ENCODE measurements at regions not wholly inside any gene's neighbourhood (a gene's known extent, or its start where the extent isn't known, plus 50 kb on each side); places are given as distances from the start of the nearest gene placed in this dataset.

DNA sequence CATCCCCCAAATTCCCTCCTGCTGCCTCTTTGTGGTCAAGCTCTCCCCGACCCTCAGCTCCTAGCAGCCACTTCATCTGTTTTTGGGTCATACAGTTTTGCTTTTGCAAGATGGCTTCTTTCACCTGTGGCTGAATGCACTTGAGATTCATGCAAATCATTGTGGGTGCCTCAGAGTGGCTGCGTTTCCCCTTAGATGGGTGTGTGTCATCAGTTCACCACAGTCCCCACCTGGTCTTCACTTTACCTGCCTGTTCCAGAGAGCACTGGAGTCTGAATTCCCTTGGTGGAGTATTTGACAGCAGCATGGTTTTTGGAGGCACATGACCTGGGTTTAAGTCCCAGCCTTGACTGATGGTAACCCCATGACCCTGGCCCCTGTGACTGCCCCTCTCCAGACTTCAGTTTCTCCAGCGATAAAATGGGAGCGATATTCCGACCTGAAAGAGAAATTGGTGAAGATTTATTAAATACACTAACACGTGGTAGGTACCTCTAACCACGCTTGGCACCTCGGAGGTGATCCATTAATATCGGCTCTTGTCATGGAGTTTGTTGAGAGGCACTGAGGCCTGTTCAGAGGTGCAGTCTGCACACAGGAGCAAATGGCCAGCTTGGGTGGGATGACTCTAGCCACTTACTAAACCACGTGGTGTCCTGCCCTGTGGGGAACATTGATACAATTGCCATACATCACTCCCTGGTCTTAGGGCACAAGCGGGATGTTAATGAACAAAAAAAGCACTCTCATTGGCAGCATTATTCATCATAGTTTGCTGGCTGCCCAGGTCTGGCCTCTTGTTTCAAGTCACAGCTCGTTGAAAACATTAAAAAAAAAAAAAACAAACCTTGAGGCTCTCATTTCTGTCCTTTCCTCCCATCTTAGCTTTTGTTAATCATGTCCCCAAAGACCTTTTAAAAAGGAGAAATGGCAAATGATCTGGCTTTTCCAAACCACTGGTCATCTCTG, 167.2 kb upstream of the KCNG1 start:
- Mint-ChIP-seq H3K4me1 (peaks cover 17% of the 10 kb centered on the region), H3K27me3 (ENCODE audit: low read depth) (no peaks in the 10 kb centered on the region), H3K4me3 (no peak overlapping the region)

DNA sequence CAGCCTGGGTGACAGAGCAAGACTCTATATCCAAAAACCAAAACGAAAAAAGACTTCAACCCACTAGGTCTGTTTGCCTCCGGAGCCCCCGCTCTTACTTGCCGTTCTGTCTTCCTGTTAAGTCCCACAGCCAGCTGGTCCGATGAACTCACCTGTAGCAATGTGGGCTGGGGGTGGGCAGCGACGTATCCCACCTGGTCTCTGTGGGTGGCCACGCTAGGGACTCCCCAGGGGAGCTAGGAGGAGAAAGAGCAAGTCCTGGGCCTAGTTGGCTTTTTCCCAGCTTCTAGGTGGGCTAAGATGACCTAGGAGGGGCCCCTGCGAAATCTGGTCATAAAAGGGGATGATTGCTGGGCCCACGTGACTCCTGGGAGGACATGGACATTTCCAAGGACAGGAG, 166.0 kb upstream of the KCNG1 start:
- H3K27ac Mint-ChIP-seq = peak overlapping the region; percentile 68

More for the DNA sequence above, 167.2 kb upstream of the KCNG1 start:
- TF ChIP-seq, protein P1, sequence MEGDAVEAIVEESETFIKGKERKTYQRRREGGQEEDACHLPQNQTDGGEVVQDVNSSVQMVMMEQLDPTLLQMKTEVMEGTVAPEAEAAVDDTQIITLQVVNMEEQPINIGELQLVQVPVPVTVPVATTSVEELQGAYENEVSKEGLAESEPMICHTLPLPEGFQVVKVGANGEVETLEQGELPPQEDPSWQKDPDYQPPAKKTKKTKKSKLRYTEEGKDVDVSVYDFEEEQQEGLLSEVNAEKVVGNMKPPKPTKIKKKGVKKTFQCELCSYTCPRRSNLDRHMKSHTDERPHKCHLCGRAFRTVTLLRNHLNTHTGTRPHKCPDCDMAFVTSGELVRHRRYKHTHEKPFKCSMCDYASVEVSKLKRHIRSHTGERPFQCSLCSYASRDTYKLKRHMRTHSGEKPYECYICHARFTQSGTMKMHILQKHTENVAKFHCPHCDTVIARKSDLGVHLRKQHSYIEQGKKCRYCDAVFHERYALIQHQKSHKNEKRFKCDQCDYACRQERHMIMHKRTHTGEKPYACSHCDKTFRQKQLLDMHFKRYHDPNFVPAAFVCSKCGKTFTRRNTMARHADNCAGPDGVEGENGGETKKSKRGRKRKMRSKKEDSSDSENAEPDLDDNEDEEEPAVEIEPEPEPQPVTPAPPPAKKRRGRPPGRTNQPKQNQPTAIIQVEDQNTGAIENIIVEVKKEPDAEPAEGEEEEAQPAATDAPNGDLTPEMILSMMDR (IDR thresholded peaks at IDR 0.05; ENCODE audit: unreplicated experiment) = no peak
- no peak for DNase-seq (ENCODE audit: low spot score in 2 of 2, unreplicated experiment in 2 of 2)
- H3K9me3 Mint-ChIP-seq = peaks cover 1% of the 10 kb centered on the region
- H3K27ac Mint-ChIP-seq = no peak overlapping the region
- no peaks in the 10 kb centered on the region for H3K36me3 Mint-ChIP-seq

DNA sequence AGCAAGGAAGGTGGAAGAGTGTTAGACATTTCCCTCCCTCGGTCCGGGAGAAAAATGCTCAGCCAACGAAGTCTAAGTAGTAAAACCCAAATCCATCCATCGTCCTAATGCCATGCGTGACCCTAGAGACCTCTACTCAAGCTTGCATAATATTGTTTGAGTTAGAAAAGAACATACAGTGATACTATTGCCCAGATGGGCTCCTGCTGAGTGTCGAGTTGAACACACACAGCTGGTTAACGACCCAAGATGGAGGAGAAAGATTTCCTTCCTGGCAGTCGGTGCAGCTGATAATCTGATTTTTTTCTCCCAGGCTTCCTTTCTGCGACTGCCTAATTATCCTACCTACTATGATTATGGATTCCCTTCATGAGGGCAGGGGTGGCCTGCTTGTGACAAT, 164.4 kb upstream of the KCNG1 start:
- Mint-ChIP-seq H3K4me1 (peaks cover 17% of the 10 kb centered on the region), H3K27ac (peak overlapping the region; percentile 41), H3K27me3 (ENCODE audit: low read depth) (no peaks in the 10 kb centered on the region), H3K36me3 (no peaks in the 10 kb centered on the region), H3K9me3 (no peaks in the 10 kb centered on the region), H3K4me3 (no peak overlapping the region)
- TF ChIP-seq, protein P1 (IDR thresholded peaks at IDR 0.05; ENCODE audit: unreplicated experiment) = no peak
- no peak for DNase-seq (ENCODE audit: low spot score in 2 of 2, unreplicated experiment in 2 of 2)

More for the DNA sequence above, 166.0 kb upstream of the KCNG1 start:
- H3K27me3 Mint-ChIP-seq (ENCODE audit: low read depth) = no peaks in the 10 kb centered on the region
- no peaks in the 10 kb centered on the region for H3K36me3 Mint-ChIP-seq
- H3K4me1 Mint-ChIP-seq = peaks cover 17% of the 10 kb centered on the region
- no peaks in the 10 kb centered on the region for H3K9me3 Mint-ChIP-seq
- TF ChIP-seq, protein P1 (IDR thresholded peaks at IDR 0.05; ENCODE audit: unreplicated experiment) = no peak
- no peak for DNase-seq (ENCODE audit: low spot score in 2 of 2, unreplicated experiment in 2 of 2)
- no peak overlapping the region for H3K4me3 Mint-ChIP-seq

DNA sequence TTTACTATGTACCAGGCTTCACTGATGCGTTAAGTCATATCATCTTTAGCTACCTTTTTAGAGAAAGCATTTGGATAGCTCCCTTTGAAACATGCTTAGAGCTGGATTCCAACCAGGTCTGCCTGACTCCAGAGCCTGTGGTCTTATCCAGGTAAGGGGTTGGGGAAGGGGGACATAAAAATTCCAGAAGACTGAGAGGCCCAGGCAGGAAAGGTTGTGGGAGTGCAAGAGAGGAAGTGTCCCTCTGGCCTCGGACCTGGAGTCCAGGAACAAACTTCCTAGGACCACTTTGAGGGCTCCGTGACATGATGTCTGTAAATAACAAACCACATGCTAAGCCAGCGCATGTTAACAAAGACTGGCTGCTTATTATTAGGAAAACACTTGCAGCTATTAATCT, 163.0 kb upstream of the KCNG1 start:
- H3K27ac Mint-ChIP-seq = no peak overlapping the region
- H3K36me3 Mint-ChIP-seq = no peaks in the 10 kb centered on the region
- no peaks in the 10 kb centered on the region for H3K27me3 Mint-ChIP-seq (ENCODE audit: low read depth)
- H3K4me3 Mint-ChIP-seq = no peak overlapping the region
- no peaks in the 10 kb centered on the region for H3K9me3 Mint-ChIP-seq
- TF ChIP-seq, protein P1 (IDR thresholded peaks at IDR 0.05; ENCODE audit: unreplicated experiment) = no peak
- DNase-seq (ENCODE audit: low spot score in 2 of 2, unreplicated experiment in 2 of 2) = no peak
- peaks cover 17% of the 10 kb centered on the region for H3K4me1 Mint-ChIP-seq

DNA sequence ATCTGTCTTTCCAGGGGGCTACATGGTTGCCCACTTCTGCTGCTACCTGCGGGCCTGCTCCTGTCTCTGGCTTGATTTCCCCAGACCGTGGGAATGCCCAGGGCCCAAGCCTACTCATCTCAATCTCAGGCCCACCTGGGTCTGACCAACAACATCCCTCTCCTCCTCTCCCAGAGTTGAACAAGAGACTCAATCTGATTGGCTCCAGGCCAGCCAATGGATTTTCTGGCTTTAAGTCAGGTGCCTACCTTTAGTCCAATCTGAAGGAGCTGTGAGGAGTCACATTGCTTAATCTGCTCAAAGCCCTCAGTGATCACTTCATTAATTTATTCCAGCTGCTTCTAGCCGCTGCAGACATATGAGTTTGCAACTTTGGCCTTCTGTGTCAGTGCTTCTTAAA, 162.4 kb upstream of the KCNG1 start:
- Mint-ChIP-seq H3K27me3 (ENCODE audit: low read depth) (peaks cover under 1% of the 10 kb centered on the region), H3K27ac (no peak overlapping the region), H3K4me1 (peaks cover 17% of the 10 kb centered on the region), H3K4me3 (no peak overlapping the region), H3K36me3 (no peaks in the 10 kb centered on the region), H3K9me3 (no peaks in the 10 kb centered on the region)
- DNase-seq (ENCODE audit: low spot score in 2 of 2, unreplicated experiment in 2 of 2) = no peak
- TF ChIP-seq, protein P1 (IDR thresholded peaks at IDR 0.05; ENCODE audit: unreplicated experiment) = no peak

All from mesothelial cell of epicardium (in vitro differentiated cells).